IPS-15b (cell line): ENCODE measurements at regions not wholly inside any gene's neighbourhood (a gene's known extent, or its start where the extent isn't known, plus 50 kb on each side); places are given as distances from the start of the nearest gene placed in this dataset.

Experiments
- H3K27me3 ChIP-seq: one replicate; pipeline ENCODE4 v1.6.1; 2013; ENCODE audit warnings: low read length; ENCODE audit not compliant: control insufficient read depth, insufficient read depth
- H3K36me3 ChIP-seq: one replicate; pipeline ENCODE4 v1.6.1; 2013; ENCODE audit warnings: low read length; ENCODE audit not compliant: control insufficient read depth, insufficient read depth
- H3K4me1 ChIP-seq: one replicate; pipeline ENCODE4 v1.6.1; 2013; ENCODE audit warnings: mild to moderate bottlenecking, low read length; ENCODE audit not compliant: control insufficient read depth, insufficient read depth
- H3K4me3 ChIP-seq: one replicate; pipeline ENCODE4 v1.5.1; 2013; ENCODE audit warnings: low read depth, low read length
- H3K9ac ChIP-seq: one replicate; pipeline ENCODE4 v1.6.1; 2013; ENCODE audit warnings: low read depth, mild to moderate bottlenecking, low read length
- H3K9me3 ChIP-seq: one replicate; pipeline ENCODE4 v1.6.1; 2013; ENCODE audit warnings: mild to moderate bottlenecking, low read length; ENCODE audit not compliant: control insufficient read depth, insufficient read depth

- Histone ChIP-seq H3K4me1 (no peaks in the 10 kb centered on the region), H3K9me3 (no peaks in the 10 kb centered on the region), H3K9ac (no peak overlapping the region), H3K4me3 (no peak overlapping the region), H3K36me3 (no peaks in the 10 kb centered on the region), H3K27me3 (no peaks in the 10 kb centered on the region)
Observed at GRCh38 chr2:172361840-172362239, 65.5 kb upstream of the ITGA6 start.

GRCh38 chr2:172364261-172364660 is 63.1 kb upstream of the ITGA6 start:
- Histone ChIP-seq H3K27me3 (no peaks in the 10 kb centered on the region), H3K4me3 (no peak overlapping the region), H3K9ac (no peak overlapping the region), H3K9me3 (peaks cover 5% of the 10 kb centered on the region), H3K4me1 (no peaks in the 10 kb centered on the region), H3K36me3 (no peaks in the 10 kb centered on the region)

- H3K27me3 ChIP-seq, result no peaks in the 10 kb centered on the region
Observed at GRCh38 chr2:172366596-172367150, 60.7 kb upstream of the ITGA6 start.

GRCh38 chr2:172370821-172371455 is 56.4 kb upstream of the ITGA6 start:
- H3K4me3 ChIP-seq, result no peak overlapping the region
- no peaks in the 10 kb centered on the region for H3K27me3 ChIP-seq
- peaks cover 5% of the 10 kb centered on the region for H3K9me3 ChIP-seq
- no peaks in the 10 kb centered on the region for H3K4me1 ChIP-seq
- no peaks in the 10 kb centered on the region for H3K36me3 ChIP-seq
- no peak overlapping the region for H3K9ac ChIP-seq

More at GRCh38 chr2:172366596-172367150, 60.7 kb upstream of the ITGA6 start:
- Histone ChIP-seq H3K9ac (no peak overlapping the region), H3K9me3 (peaks cover 5% of the 10 kb centered on the region), H3K4me3 (no peak overlapping the region), H3K36me3 (no peaks in the 10 kb centered on the region), H3K4me1 (no peaks in the 10 kb centered on the region)

GRCh38 chr2:172372436-172372835 is 55.0 kb upstream of the ITGA6 start:
- no peaks in the 10 kb centered on the region for H3K27me3 ChIP-seq
- no peak overlapping the region for H3K4me3 ChIP-seq
- H3K4me1 ChIP-seq, result no peaks in the 10 kb centered on the region
- H3K9me3 ChIP-seq, result peaks cover 5% of the 10 kb centered on the region
- no peaks in the 10 kb centered on the region for H3K36me3 ChIP-seq
- H3K9ac ChIP-seq, result no peak overlapping the region

GRCh38 chr2:172373076-172373475 is 54.3 kb upstream of the ITGA6 start:
- H3K4me3 ChIP-seq, result no peak overlapping the region
- no peaks in the 10 kb centered on the region for H3K4me1 ChIP-seq
- H3K9ac ChIP-seq, result no peak overlapping the region
- H3K27me3 ChIP-seq, result no peaks in the 10 kb centered on the region
- H3K36me3 ChIP-seq, result no peaks in the 10 kb centered on the region
- H3K9me3 ChIP-seq, result peaks cover 5% of the 10 kb centered on the region

GRCh38 chr2:172373766-172374165 is 53.6 kb upstream of the ITGA6 start:
- H3K4me1 ChIP-seq, result no peaks in the 10 kb centered on the region
- H3K9me3 ChIP-seq, result peaks cover 5% of the 10 kb centered on the region
- H3K9ac ChIP-seq, result no peak overlapping the region
- H3K4me3 ChIP-seq, result no peak overlapping the region
- no peaks in the 10 kb centered on the region for H3K27me3 ChIP-seq
- H3K36me3 ChIP-seq, result no peaks in the 10 kb centered on the region

GRCh38 chr2:172374318-172375240 is 52.8 kb upstream of the ITGA6 start:
- Histone ChIP-seq H3K27me3 (no peaks in the 10 kb centered on the region), H3K9ac (no peak overlapping the region), H3K36me3 (no peaks in the 10 kb centered on the region), H3K4me3 (no peak overlapping the region), H3K4me1 (no peaks in the 10 kb centered on the region), H3K9me3 (no peaks in the 10 kb centered on the region)

- Histone ChIP-seq H3K9ac (no peak overlapping the region), H3K4me1 (peaks cover 2% of the 10 kb centered on the region), H3K9me3 (no peaks in the 10 kb centered on the region), H3K36me3 (no peaks in the 10 kb centered on the region), H3K27me3 (no peaks in the 10 kb centered on the region), H3K4me3 (no peak overlapping the region)
Observed at GRCh38 chr2:172375251-172375650, 52.1 kb upstream of the ITGA6 start.

GRCh38 chr2:172376016-172376415 is 51.4 kb upstream of the ITGA6 start:
- Histone ChIP-seq H3K9ac (no peak overlapping the region), H3K36me3 (no peaks in the 10 kb centered on the region), H3K4me3 (no peak overlapping the region), H3K27me3 (no peaks in the 10 kb centered on the region), H3K4me1 (peaks cover 6% of the 10 kb centered on the region), H3K9me3 (no peaks in the 10 kb centered on the region)

- Histone ChIP-seq H3K9ac (no peak overlapping the region), H3K9me3 (no peaks in the 10 kb centered on the region), H3K27me3 (no peaks in the 10 kb centered on the region), H3K36me3 (no peaks in the 10 kb centered on the region), H3K4me3 (no peak overlapping the region), H3K4me1 (peaks cover 12% of the 10 kb centered on the region)
Observed at GRCh38 chr2:172376505-172377125, 50.8 kb upstream of the ITGA6 start.
